Umbilical cord (tissue), 1 donor: ENCODE measurements at regions not wholly inside any gene's neighbourhood (a gene's known extent, or its start where the extent isn't known, plus 50 kb on each side); places are given as distances from the start of the nearest gene placed in this dataset.
A peak's percentile ranks its signal among the peaks of the same experiment; 100 is the strongest.

ENCODE experiments used
- DNase-seq: peaks from one replicate; pipeline ENCODE4 v3.0.0-alpha.2; 2015; ENCODE audit warnings: low spot score

- DNase-seq = no peak
Measured at GRCh38 chrX:39936886-39937770, 160.6 kb downstream of the BCOR start.

- DNase-seq = no peak
Measured at GRCh38 chrX:39938466-39938865, 159.3 kb downstream of the BCOR start.

GRCh38 chrX:39939678-39940077 is 158.1 kb downstream of the BCOR start:
- DNase-seq = no peak

GRCh38 chrX:39941332-39941920 is 156.3 kb downstream of the BCOR start:
- peak; percentile 5 for DNase-seq

GRCh38 chrX:39944416-39944815 is 153.3 kb downstream of the BCOR start:
- no peak for DNase-seq

GRCh38 chrX:39945709-39946108 is 152.0 kb downstream of the BCOR start:
- DNase-seq = no peak

GRCh38 chrX:39946822-39947221 is 150.9 kb downstream of the BCOR start:
- DNase-seq = no peak

- DNase-seq = peak; percentile 34
Measured at GRCh38 chrX:39948582-39948981, 149.2 kb downstream of the BCOR start.

GRCh38 chrX:39950018-39950688 is 147.6 kb downstream of the BCOR start:
- DNase-seq = no peak

- DNase-seq = no peak
Measured at GRCh38 chrX:39952989-39953388, 144.8 kb downstream of the BCOR start.

GRCh38 chrX:39953879-39954278 is 143.9 kb downstream of the BCOR start:
- DNase-seq = no peak

GRCh38 chrX:39954851-39955250 is 142.9 kb downstream of the BCOR start:
- no peak for DNase-seq

GRCh38 chrX:39955625-39956024 is 142.1 kb downstream of the BCOR start:
- no peak for DNase-seq

GRCh38 chrX:39956803-39957394 is 140.9 kb downstream of the BCOR start:
- no peak for DNase-seq

GRCh38 chrX:39957816-39958566 is 139.8 kb downstream of the BCOR start:
- DNase-seq = peak; percentile 32

- DNase-seq = no peak
Measured at GRCh38 chrX:39958850-39959249, 138.9 kb downstream of the BCOR start.

- DNase-seq = no peak
Measured at GRCh38 chrX:39960219-39960618, 137.5 kb downstream of the BCOR start.

- DNase-seq = no peak
Measured at GRCh38 chrX:39961441-39961840, 136.3 kb downstream of the BCOR start.

- no peak for DNase-seq
Measured at GRCh38 chrX:39965051-39965573, 132.6 kb downstream of the BCOR start.

GRCh38 chrX:39966176-39966575 is 131.6 kb downstream of the BCOR start:
- no peak for DNase-seq

GRCh38 chrX:39967348-39967747 is 130.4 kb downstream of the BCOR start:
- no peak for DNase-seq
